GM19025 (cell line): ENCODE measurements at regions not wholly inside any gene's neighbourhood (a gene's known extent, or its start where the extent isn't known, plus 50 kb on each side); places are given as distances from the start of the nearest gene placed in this dataset.

ENCODE experiments used
- ATAC-seq: cut with Tn5 transposase; IDR thresholded peaks from one replicate; pipeline ENCODE4 v1.9.1; 2021; ENCODE audit warnings: mild to moderate bottlenecking, low read depth, moderate library complexity; ENCODE audit not compliant: unreplicated experiment

DNA sequence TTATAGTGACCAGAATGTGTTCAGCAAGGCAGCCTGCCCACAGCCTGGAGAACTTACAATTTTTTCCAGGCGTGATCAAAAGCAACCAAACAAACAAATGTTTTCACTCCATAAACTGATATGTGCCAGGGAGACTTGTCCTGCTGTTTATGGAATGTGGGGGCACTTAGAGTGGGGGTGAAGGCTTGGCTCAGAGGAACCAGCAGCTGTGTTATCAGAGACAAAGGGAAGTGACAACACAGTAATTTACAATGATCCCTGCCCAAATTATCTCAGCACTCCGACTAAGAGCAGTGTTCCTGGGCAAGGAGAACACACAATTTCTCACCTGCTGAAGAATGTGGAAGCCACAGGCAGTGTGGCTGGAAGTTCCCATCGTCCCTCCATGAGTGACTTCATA lies 429.1 kb upstream of the IRX4 start:
- no peak for ATAC-seq

DNA sequence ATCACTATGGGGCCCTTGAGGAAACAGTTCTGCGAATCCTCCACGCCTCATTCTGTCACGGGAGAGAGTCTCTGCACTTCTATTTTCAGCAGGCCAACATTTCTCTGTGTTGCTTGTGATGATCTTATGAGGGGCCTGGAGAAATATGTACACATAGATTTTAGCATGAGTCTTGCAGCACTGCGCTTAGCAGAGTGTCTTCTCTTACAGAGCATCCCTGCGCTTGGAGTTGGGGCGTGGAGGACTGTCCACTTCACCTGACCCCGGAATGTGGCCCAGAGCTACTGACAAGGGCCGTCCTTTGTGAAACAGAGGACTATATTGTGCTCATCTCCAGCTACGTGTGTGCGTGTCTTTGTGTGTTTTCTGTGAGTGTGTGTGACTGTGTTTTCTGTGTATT lies 428.2 kb upstream of the IRX4 start:
- ATAC-seq = no peak

DNA sequence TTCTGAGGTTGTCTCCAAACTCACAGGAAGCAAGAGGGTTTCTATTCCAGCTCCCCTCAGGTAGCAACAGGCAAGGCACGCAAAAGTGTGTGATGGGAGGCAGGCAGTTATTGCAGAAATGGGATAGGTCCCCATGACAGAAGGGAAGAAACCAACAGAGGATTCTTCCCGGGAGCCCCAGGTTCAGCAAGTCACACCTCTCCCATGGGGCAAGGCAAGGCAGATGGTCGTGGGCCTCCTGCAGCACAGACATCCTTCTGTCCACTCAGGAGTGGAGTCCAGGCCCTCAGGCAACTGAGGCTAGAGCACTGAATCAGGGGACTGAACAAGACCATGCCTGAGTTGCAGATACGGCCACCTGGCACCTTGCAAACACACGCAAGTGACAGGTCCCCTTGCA lies 424.9 kb upstream of the IRX4 start:
- ATAC-seq = no peak

DNA sequence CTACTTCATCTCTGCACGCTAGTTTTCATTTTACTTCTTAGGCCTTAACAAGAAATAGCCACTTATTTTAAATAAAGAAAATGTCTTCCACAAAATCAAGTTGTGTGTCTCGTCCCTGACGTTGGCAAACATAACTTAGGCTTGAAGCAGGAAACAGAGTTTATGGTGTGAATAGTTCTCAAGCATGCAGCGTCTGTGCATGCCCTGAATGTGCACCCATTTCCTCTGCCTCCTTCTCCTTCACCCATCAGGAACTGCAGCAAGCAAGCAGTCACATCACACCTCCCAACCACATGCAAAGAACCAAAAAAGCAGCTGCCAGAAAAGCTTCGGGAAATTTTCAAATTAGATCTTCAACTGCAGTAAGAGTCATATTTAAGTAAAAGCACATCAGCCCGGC lies 424.0 kb upstream of the IRX4 start:
- ATAC-seq = no peak

DNA sequence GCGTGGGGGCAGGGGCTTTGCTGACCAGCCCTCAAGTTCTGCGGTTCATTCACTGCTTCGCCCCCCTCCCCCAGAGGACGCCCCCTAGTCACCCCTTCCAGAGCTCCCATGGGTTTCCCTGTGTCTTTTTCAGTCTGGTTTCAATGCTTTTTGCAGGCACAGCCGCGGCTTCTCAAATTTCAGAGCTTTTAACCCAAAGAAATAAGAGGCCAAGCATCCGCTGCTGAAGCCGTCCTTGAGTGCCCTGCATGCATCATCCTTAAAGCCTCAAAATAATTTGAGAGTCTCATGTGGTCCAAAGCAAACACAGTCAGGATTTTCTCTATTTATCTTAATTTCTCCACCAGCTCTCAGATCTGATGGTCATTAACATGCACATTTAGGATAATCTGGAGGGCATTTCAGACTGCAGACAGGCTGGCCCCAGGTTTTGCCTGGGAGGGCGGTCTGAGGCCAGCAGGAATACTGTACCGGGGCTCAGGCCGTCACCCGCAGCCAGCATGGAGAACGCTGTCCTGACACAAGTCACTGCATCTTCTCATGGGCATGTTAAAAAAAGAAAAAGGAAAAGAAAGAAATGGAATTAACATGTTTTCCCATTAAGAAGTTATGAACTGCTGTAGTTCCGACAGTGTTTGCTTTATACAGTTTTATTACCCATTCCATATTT lies 420.8 kb upstream of the IRX4 start:
- ATAC-seq = no peak

DNA sequence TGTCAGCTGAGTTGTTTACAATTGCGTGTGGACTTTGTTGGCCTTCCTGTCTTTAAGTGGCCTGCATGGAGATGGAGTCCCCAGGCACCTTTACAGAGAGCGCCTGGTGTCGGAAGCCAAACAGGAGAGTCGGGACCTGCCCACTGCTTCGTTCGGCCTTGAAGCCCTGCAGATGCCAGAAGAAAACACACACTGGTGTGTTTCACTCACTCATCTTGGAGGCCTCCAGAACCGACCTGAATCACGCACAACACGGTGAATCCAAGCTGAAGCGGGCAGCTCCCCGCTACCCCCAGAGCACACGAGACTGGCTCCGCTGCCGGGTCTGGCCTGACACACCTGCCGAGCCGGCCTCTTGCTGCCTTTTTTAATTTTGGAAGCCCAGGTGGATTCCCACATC lies 419.4 kb upstream of the IRX4 start:
- ATAC-seq = no peak

DNA sequence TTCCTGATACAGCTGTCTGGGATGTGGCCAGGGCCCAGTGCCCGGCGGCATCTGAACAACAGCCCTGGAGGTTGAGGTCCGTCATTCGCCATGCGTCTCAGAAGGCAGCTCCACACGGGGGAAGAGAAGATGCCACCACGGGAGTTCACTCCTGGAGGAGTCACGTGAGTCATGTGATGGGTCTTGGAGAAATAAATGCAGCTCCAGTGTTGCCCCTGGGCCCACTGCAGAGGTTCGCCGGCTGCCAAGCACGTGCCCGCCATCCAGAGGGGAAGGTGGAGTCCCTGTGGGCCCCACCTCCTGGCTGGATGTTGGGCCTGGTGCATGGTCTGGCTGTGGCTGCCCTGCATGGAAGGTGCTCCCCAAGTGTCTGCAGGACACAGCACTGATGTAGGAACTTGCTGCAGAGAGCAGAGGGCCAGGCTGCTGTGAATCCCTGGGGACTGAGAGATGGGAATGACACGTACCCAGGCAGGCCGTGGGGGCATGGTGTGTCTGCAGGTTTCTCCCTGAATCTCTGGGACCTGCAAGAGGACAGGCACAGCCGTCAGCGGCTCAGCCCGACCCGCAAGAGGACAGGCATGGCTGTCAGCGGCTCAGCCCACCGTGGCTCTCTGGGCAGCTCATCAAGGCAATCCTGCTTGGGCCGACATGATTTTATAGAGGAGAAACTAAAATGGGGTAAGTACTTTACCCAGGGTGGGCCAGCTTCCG lies 418.3 kb upstream of the IRX4 start:
- no peak for ATAC-seq

DNA sequence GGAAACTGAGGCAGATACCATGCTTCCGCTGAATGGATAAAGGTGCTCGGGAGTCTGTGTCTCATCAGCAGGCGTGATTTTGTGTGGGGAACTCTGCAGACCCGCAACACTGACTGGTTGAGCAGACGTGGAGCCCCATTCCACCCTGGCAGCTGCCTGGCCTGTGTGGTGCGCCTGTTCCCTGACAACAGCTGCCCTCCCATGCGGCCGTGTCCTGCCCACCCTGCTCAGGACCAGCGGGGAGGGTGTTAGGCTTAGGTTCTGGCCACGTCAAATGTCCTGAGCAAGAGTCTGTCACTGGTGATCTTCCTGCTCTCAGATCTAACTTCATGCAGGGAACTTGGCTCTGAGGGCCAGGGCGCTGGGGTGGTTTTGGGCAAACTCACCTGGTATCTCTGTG lies 417.7 kb upstream of the IRX4 start:
- ATAC-seq = no peak

DNA sequence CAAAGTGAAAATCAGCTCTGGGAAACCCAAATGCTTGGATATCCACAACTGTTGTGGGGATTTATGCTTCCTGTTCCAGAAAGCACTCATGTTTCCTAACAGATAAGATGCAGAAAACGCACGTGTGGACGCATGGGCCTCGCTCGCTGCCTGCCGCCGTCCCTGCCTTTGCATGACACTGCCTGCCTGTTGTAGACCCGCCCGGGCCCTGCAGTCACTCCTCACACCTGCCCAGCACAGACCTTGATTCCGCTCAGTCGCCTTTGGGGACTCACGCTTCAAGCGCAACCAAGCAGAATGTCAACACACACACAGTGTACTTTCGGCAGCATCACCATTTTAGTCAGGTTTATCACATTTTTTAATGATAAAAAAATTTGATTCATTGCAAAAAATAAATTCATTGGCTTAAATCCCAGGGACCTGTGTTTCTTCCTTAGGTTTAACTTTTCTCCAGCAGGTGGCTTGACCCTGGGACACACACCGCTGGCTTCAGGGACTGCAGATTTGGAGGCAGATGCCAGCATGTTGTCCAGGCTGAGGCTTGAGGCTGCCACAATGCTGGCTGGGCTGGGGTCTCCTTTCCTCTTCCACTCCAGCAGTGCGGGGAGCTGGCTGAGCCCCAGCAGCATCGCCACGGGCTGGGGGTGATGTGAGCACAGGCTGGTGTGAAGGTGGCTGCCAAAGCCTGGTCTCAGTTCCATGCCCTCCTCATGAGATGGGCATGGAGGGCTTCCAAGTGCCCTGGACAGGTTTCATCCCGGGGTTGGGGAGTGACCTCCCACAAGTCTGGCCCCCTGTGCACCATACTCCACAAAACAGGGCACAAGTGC lies 416.9 kb upstream of the IRX4 start:
- ATAC-seq = no peak

DNA sequence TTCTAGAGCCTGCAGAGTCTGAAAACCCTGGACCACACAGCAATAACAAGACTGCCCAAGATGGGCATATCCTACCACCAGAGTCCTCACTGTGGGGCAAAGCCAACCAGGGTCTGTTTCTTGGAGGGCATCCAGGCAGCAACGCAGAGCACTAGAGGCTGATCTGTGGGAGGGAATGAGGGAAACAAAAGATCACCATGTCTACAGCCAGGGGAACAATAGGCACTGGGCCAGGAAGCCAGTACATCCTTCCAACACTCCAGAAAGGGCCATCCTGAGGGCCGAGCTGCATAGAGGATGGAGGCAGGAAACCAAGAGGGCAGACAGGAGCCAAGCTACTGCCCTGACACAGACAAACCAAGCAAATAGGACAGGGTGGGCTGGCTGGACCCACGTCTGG lies 416.1 kb upstream of the IRX4 start:
- ATAC-seq = no peak

DNA sequence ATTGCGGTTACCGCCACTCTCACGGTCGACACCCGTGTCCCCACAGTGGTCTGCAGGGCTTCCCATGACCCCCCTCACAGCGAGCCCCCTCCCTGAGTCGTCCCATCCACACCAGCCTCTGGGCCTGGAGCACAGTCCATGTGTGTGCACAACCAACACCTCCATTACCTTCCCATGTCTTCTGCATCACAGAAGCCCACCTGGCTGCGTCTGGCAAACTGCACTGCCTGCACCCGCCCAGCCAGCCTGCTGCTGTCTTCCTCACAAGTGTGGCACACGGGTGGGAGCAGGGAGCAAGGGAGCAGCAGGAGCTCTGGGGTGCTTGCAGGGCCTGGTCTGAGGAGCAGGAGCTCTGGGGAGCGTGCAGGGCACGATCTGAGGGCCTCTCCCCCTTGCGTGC lies 415.3 kb upstream of the IRX4 start:
- ATAC-seq = no peak

DNA sequence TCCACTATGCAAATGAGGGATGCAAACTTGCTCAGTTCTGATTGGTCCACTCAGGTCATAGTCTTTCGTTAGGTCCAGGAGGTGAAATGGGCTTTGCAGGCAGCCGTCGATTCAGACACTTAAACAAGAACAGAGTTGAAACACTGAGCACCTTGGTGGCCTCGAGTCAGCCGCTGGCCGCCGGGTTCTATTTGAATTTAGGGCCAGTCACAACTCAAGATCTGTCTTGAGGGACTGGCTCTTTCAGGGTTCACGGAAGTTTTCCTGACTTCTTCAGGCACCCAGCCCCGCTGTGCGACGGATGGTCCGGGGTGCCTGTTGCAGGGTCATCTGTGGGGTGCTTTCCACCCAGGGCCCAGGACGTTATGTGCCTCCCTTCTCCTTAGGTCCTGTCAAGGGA lies 412.8 kb upstream of the IRX4 start:
- ATAC-seq = no peak

DNA sequence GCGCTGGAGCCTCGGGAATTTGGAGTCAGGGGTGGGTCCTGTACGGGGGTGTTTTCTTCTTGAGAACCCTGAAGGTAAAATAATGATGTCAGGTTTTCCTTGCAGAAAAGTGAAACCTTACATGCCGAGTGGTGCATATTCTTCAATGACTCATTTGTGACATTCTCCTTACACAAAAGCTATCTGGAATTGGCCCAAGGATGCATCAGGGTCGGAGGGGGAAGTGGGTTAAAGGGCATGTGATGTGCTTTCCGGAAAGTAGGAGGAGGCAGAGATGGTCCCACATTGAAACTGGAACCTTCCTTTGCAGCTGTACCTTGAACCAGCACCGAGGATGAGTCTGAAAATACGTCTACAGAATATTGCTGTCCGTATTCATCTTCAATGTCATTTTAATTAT lies 411.2 kb upstream of the IRX4 start:
- ATAC-seq = no peak

DNA sequence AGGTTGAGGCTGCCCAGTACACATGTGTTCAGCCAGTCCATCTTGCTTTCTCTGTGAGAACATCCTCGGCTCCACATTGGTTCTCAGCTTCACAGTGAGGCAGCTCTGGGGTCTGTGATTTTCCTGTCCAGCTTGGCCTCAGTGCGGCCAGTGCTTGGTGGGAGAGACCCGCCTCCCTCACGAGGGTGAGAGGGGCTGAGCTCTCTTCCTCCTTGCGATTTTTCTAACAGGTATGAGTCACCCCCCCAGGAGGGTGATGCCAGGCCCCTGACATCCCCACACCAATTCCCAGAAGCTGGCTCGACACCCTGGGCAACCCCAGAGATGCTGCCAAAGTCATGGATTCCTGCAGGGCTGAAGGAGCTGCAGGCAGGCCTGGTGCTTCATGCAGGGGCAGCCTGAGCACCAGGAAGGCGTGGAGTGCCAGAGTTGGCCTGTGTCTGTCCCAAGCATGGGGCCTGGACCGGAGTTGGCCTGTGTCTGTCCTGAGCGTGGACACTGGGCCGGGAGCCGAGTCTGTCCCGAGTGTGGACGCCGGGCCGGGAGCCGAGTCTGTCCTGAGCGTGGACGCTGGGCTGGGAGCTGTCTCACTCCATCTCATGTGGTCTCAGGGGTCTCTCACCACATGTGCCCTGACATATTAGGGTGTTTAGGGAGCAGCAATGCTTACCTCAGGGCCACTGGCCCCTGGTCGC lies 408.6 kb upstream of the IRX4 start:
- ATAC-seq = no peak

DNA sequence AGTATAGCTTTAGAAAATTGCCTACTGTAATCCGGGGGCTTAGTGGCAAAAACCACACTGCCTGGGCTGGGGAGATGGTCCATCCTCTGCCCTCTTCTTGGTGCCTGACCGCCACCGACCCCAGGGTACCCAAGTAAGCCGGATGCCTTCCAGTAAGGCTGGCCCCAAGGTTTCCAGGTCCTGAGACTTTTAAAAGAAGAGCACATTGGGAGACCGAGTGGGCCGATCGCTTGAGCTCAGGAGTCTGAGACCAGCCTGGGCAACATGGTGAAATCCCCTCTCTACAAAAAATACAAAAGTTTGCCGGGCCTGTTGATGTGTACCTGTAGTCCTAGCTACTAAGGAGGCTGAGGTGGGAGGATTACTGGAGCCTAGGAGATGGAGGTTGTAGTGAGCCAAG lies 406.7 kb upstream of the IRX4 start:
- ATAC-seq = no peak

DNA sequence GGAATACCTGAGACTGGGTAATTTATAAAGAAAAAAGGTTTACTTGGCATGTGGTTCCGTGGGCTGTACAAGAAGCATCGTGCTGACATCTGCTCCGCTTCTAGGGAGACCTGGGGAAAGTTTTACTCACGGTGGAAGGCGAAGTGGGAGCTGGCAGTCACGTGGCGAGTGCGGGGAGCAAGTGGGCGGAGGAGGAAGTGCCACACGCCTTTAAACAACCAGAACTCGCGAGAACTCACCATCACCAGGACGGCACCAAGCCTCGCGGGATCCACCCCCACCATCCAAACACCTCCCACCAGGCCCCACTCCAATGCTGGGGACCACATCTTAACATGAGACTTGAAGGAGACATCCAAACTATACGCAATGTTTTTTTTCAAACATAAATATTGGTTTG lies 406.2 kb upstream of the IRX4 start:
- no peak for ATAC-seq

DNA sequence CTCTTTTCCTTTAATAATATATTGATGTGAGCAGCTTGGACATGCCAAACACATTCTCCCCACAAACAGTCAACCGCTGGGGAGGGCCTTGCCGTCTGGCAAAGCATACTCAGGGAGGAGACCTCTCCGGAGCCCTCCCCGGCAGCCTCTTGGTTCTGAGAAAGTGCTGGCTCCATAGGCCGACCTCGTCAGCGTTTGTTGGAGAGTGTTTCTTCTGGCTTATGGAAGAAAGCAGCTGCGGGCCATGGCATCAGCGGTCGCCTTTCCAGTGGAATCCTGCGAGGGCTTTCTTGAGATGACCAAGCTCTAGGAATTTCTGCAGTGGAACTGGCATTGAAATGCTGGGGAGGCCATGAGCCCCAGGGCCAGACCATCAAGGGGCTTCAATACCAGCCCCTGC lies 405.7 kb upstream of the IRX4 start:
- ATAC-seq = no peak

DNA sequence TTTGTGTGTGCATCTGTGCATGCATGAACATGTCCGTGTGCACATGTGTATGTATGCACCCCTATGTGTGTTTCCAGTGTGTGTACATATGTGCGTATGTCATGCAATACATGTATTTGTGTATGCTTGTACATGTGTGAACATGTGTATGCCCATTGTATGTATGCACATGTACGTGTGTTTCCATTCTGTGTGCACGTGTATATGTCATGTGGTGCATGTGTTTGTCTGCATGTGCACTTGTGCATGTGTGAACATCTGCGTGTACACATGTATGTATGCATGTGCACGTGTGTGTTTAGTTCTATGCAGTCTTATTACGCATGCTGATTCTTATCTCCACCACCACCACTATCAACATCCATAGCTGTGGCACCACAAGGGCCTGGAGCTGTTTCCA lies 403.5 kb upstream of the IRX4 start:
- no peak for ATAC-seq

DNA sequence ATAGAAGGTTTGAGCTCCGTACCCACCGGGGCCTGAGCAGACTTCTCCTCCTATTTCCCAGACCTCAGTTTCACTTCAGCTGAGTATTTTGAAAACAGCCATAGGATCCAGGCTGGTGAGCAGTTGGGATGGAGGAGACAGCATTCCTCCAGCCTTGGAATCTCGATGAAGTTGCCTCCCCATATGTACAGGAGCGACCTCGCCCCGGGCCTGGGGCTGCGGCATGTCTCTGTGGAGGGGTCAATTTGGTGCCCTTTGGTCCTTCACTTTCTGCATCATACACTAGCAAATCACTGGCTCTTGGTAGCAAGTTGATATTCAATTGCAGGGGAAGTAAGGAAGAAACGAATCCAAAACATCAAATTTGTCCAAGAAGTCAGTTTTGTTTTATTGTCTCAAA lies 402.0 kb upstream of the IRX4 start:
- no peak for ATAC-seq

DNA sequence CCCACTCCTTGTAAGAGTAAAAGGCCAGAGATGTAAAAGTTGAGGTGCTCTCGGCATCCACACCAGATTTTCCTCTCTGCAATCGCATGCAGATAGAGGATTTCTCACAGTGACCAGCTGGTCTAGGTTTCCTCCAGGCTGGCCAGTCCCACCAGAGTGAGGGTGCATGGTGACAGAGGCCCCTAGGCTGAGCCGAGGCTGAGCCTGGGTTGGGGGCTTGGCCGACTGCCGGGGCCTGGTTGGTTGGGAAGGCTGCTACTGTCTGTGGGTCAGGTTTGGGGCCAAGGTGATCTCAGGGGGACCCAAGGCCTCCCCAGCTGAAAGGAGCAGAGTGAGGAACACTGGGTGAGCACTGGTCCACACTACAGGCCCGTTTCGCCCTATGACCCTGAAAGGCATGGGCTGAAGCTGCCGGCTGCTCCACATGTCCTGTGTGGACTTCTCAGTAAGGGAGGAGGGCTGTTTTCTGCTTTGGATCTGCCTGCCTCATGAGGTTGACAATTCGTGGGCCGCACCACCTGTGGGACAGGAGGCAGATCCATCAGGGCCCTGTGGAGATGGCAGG lies 400.8 kb upstream of the IRX4 start:
- ATAC-seq = no peak

DNA sequence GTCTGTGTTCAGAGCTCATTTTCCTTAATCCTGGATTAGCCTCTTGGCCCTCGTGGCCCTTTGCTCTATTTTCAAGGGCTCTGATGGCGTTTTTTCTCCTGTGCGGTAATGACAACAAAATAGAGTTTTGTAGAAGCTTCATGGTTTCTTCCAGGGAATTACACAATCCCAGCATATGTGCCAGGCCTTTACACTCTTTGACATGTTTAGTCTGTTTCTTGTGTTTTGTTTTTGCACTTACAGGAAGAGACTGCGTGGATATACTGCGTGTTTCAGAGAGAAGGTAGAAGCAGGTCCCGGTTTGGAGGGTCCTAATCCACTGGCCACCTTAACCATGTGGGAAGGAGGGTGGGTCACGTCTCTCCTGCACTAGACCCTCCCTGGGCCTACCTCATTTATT lies 400.2 kb upstream of the IRX4 start:
- ATAC-seq = no peak
